MM.1S (cell line): ENCODE measurements at regions not wholly inside any gene's neighbourhood (a gene's known extent, or its start where the extent isn't known, plus 50 kb on each side); places are given as distances from the start of the nearest gene placed in this dataset.

ENCODE experiments used
- DNase-seq: peaks from one replicate; pipeline ENCODE4 v3.0.0-alpha.2; 2015
- H2AFZ ChIP-seq: fragments of 300-600 bp; sonication (generic); 2 replicates; pipeline ENCODE4 v1.6.0; 2016; ENCODE audit warnings: antibody characterized with exemption, low read length
- H3F3A ChIP-seq: fragments of 300-600 bp; sonication (generic); 2 replicates; pipeline ENCODE4 v1.6.1; 2016; ENCODE audit warnings: mild to moderate bottlenecking, antibody characterized with exemption, low read length, moderate library complexity, mixed read lengths; ENCODE audit not compliant: insufficient read depth
- H3K27ac ChIP-seq: fragments of 300-600 bp; sonication (generic); 2 replicates; pipeline ENCODE4 v1.5.1; 2016; ENCODE audit warnings: mild to moderate bottlenecking, low read length
- H3K27me3 ChIP-seq: fragments of 300-600 bp; sonication (generic); replicated peaks from 2 replicates; pipeline ENCODE4 v1.6.0; 2016; ENCODE audit warnings: low read length; ENCODE audit not compliant: insufficient read depth
- H3K36me3 ChIP-seq: fragments of 300-600 bp; sonication (generic); replicated peaks from 2 replicates; pipeline ENCODE4 v1.6.1; 2016; ENCODE audit warnings: mild to moderate bottlenecking, low read length, mixed read lengths; ENCODE audit not compliant: insufficient read depth
- H3K4me1 ChIP-seq: fragments of 300-600 bp; sonication (generic); 2 replicates; pipeline ENCODE4 v1.6.1; 2016; ENCODE audit warnings: low read length, mixed read lengths
- H3K4me2 ChIP-seq: fragments of 300-600 bp; sonication (generic); 2 replicates; pipeline ENCODE4 v1.6.0; 2016; ENCODE audit warnings: low read depth, low read length
- H3K4me3 ChIP-seq: fragments of 300-600 bp; sonication (generic); 2 replicates; pipeline ENCODE4 v1.5.1; 2016; ENCODE audit warnings: low read length, mixed read lengths
- H3K79me2 ChIP-seq: fragments of 300-600 bp; sonication (generic); 2 replicates; pipeline ENCODE4 v1.6.1; 2016; ENCODE audit warnings: mixed run types, low read length, mixed read lengths
- H3K9ac ChIP-seq: fragments of 300-600 bp; sonication (generic); 2 replicates; pipeline ENCODE4 v1.6.1; 2016; ENCODE audit warnings: low read length, mixed read lengths
- H3K9me2 ChIP-seq: fragments of 300-600 bp; sonication (generic); replicated peaks from 2 replicates; pipeline ENCODE4 v1.6.1; 2016; ENCODE audit warnings: mild to moderate bottlenecking, low read length, mixed read lengths; ENCODE audit not compliant: insufficient read depth
- H3K9me3 ChIP-seq: fragments of 300-600 bp; sonication (generic); replicated peaks from 2 replicates; pipeline ENCODE4 v1.6.1; 2016; ENCODE audit warnings: mild to moderate bottlenecking, low read length, mixed read lengths; ENCODE audit not compliant: insufficient read depth
- H4K20me1 ChIP-seq: fragments of 300-600 bp; sonication (generic); 2 replicates; pipeline ENCODE4 v1.6.1; 2016; ENCODE audit warnings: mild to moderate bottlenecking, low read length, moderate library complexity, mixed read lengths; ENCODE audit not compliant: insufficient read depth
- CTCF ChIP-seq: fragments of 300-600 bp; sonication (generic); IDR thresholded peaks from 2 replicates; pipeline ENCODE4 v1.5.1; 2016; ENCODE audit warnings: antibody characterized with exemption, low read length, mixed read lengths
- EZH2 ChIP-seq: fragments of 300-600 bp; sonication (generic); optimal IDR thresholded peaks from 2 replicates; pipeline ENCODE3; 2017; ENCODE audit warnings: low read depth, mild to moderate bottlenecking, antibody characterized with exemption, low read length, mixed read lengths
- EZH2phosphoT487 ChIP-seq: fragments of 300-600 bp; sonication (generic); IDR thresholded peaks from 2 replicates; pipeline ENCODE4 v1.6.1; 2018; ENCODE audit warnings: antibody characterized with exemption, low read length

GRCh38 chr11:113570906-113571305 is 95.7 kb upstream of the DRD2 start:
- Histone ChIP-seq H4K20me1 (no peaks in the 10 kb centered on the region), H3F3A (no peaks in the 10 kb centered on the region), H3K9me3 (no peaks in the 10 kb centered on the region), H3K9me2 (no peaks in the 10 kb centered on the region), H3K79me2 (no peaks in the 10 kb centered on the region), H3K4me1 (no peaks in the 10 kb centered on the region), H3K36me3 (no peaks in the 10 kb centered on the region), H3K27me3 (no peaks in the 10 kb centered on the region), H3K27ac (no peak overlapping the region), H3K4me2 (no peak overlapping the region), H2AFZ (no peak overlapping the region), H3K4me3 (no peak overlapping the region), H3K9ac (no peak overlapping the region)
- TF ChIP-seq EZH2phosphoT487 (no peak), CTCF (no peak), EZH2 (no peak)
- DNase-seq: no peak

GRCh38 chr11:113569391-113569790 is 94.2 kb upstream of the DRD2 start:
- Histone ChIP-seq H3K4me2 (no peak overlapping the region), H3K9me2 (no peaks in the 10 kb centered on the region), H2AFZ (no peak overlapping the region)

GRCh38 chr11:113568566-113568965 is 93.4 kb upstream of the DRD2 start:
- no peaks in the 10 kb centered on the region for H3K79me2 ChIP-seq
- no peak for TF ChIP-seq EZH2phosphoT487
- TF ChIP-seq CTCF: no peak
- TF ChIP-seq EZH2: no peak
- H3K9me3 ChIP-seq: no peaks in the 10 kb centered on the region
- H3K9me2 ChIP-seq: no peaks in the 10 kb centered on the region
- H3K4me2 ChIP-seq: no peak overlapping the region
- H3K36me3 ChIP-seq: no peaks in the 10 kb centered on the region
- no peak overlapping the region for H2AFZ ChIP-seq
- H4K20me1 ChIP-seq: no peaks in the 10 kb centered on the region
- no peak overlapping the region for H3K4me3 ChIP-seq
- no peaks in the 10 kb centered on the region for H3K27me3 ChIP-seq
- DNase-seq: no peak
- no peak overlapping the region for H3K9ac ChIP-seq
- no peaks in the 10 kb centered on the region for H3F3A ChIP-seq
- H3K27ac ChIP-seq: no peak overlapping the region
- H3K4me1 ChIP-seq: no peaks in the 10 kb centered on the region

More at GRCh38 chr11:113569391-113569790, 94.2 kb upstream of the DRD2 start:
- TF ChIP-seq CTCF: no peak
- TF ChIP-seq EZH2: no peak
- TF ChIP-seq EZH2phosphoT487: no peak
- Histone ChIP-seq H3K27ac (no peak overlapping the region), H3K9ac (no peak overlapping the region), H3K4me1 (no peaks in the 10 kb centered on the region), H3K4me3 (no peak overlapping the region), H3K36me3 (no peaks in the 10 kb centered on the region), H4K20me1 (no peaks in the 10 kb centered on the region), H3K9me3 (no peaks in the 10 kb centered on the region), H3K79me2 (no peaks in the 10 kb centered on the region), H3K27me3 (no peaks in the 10 kb centered on the region), H3F3A (no peaks in the 10 kb centered on the region)
- DNase-seq: no peak
